ENCODE measurements at regions not wholly inside any gene's neighbourhood (a gene's known extent, or its start where the extent isn't known, plus 50 kb on each side); places are given as distances from the start of the nearest gene placed in this dataset.

DNA sequence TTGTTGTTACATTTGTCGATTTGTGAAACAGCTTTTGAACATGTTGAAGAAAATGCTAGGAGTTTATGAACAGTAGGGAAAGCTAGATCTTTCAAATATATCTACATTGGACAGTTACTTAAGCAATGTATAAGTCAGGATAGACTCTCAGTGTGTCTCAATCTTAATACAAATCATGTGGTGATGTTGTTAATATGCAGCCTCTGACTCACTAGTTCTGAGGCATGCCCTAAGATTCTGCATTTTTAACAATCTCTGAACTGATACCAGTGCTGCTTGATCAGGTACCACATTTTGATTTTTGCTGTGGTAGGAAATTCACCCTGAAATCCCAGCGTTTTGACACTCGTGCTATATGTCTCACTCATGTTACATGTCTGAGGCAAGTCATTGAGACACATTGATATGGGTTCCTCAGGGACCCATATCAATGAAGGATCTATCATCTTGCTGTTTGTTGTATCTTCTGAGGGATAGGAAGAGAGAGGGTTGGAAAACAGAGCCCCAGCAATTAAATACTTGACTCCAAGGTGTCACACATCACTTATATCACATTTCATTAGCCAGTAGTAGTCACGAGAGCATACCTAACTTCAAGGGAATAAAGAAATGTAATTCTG lies 597.9 kb downstream of the TAFA4 start:
- TF ChIP-seq, protein P1, sequence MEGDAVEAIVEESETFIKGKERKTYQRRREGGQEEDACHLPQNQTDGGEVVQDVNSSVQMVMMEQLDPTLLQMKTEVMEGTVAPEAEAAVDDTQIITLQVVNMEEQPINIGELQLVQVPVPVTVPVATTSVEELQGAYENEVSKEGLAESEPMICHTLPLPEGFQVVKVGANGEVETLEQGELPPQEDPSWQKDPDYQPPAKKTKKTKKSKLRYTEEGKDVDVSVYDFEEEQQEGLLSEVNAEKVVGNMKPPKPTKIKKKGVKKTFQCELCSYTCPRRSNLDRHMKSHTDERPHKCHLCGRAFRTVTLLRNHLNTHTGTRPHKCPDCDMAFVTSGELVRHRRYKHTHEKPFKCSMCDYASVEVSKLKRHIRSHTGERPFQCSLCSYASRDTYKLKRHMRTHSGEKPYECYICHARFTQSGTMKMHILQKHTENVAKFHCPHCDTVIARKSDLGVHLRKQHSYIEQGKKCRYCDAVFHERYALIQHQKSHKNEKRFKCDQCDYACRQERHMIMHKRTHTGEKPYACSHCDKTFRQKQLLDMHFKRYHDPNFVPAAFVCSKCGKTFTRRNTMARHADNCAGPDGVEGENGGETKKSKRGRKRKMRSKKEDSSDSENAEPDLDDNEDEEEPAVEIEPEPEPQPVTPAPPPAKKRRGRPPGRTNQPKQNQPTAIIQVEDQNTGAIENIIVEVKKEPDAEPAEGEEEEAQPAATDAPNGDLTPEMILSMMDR (IDR thresholded peaks at IDR 0.05), result no peak
- ATAC-seq (ENCODE audit: low FRiP score) (no peak), DNase-seq (ENCODE audit: low spot score) (no peak)

DNA sequence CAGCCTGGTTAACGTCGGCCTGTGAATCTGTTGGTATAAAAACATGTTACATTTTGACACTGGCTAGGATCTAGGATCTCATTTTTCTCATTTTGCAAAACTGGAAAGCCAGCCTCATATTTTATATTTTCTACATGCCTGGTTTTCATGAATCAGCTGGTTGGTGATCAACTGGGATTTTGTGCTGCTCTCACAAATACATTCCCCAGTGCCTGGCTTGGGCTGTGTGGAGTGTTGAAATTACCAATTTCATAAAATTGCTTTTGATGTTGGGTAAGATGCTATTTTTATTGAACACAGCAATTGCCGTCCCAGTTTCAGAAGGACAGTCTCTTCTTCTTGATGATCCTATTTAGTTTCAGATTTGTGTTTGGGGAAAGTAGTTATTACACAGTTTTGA lies 604.3 kb downstream of the TAFA4 start:
- DNase-seq (ENCODE audit: low spot score) (no peak), ATAC-seq (ENCODE audit: low FRiP score) (no peak)
- TF ChIP-seq, protein P1 (IDR thresholded peaks at IDR 0.05), result no peak

DNA sequence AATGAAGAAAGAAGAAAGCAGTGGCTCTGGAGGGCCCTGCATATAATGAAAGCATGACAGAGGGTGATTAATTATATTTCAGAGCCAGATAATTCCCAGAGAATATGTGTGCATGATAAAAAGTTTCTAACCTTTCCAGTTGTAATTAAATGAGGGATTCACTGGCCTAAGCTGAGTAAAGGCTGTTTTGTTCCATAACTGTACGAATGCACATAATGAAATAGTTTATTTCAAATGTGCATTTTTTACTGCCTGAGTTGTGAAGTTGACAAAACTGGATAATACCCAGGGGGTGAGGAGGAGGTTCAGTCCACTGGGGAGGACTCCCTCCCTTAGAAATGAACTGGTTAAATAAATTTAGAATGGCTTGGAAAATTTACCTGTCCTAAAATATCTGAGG lies 616.4 kb downstream of the TAFA4 start:
- ATAC-seq (ENCODE audit: low FRiP score) (no peak), DNase-seq (ENCODE audit: low spot score) (no peak)
- TF ChIP-seq, protein P1 (IDR thresholded peaks at IDR 0.05), result no peak

DNA sequence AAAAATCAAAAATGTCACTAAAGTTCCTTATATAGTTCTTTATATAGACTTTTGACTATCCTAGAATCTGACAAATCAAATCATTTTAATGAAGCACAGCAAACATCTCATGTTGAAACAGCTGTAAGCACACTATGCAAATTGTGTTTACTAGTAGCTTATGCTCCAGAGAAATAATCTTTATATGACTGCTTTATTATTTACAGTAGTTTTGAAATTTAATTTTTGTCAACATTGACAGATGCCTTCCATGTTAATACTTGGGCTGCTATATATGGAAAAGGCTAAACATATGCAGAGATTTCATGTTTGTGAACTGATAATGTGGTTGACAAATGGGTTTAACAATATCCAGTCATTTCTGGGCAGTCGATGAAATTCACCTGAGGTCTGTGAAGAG lies 616.8 kb downstream of the TAFA4 start:
- ATAC-seq (ENCODE audit: low FRiP score) (no peak), DNase-seq (ENCODE audit: low spot score) (no peak)
- TF ChIP-seq, protein P1 (IDR thresholded peaks at IDR 0.05), result no peak

DNA sequence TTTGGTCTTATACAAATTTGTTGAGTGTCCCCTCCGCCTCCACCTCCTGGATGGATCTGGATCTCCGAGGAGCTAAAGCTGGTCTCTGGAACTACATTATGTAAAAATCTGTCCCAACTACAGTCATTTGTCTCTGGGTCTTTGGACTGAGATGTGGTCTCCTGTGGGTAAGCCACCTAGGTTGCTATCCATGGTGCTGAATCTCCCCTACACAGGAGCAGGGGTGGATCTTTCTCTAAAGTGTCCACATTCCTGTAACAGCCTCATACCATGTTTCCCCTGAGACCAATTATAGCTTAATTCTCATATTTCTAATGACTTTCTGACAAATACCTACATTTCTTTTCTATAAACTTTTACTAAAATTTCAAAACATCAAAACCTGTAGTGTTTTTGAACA lies 625.8 kb downstream of the TAFA4 start:
- no peak for ATAC-seq (ENCODE audit: low FRiP score)
- TF ChIP-seq, protein P1 (IDR thresholded peaks at IDR 0.05), result no peak
- no peak for DNase-seq (ENCODE audit: low spot score)

DNA sequence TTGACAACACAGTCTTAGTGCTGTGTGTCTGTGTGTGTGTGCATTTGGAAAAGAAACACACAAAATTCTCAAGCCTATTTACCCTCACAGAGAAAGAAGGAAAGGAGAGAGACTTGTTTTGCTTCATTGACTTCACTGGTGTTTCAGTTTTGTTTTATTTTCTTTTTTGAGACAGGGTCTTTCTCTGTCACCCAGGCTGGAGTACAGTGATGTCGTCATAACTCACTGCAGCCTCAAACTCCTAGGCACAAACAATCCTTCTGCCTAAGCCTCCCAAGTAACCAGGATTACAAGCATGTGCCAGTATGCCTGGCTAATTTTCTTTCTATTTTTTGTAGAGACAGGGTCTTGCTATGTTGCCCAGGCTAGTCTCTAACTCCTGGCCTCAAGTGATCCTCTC lies 636.9 kb downstream of the TAFA4 start:
- TF ChIP-seq, protein P1 (IDR thresholded peaks at IDR 0.05), result no peak

DNA sequence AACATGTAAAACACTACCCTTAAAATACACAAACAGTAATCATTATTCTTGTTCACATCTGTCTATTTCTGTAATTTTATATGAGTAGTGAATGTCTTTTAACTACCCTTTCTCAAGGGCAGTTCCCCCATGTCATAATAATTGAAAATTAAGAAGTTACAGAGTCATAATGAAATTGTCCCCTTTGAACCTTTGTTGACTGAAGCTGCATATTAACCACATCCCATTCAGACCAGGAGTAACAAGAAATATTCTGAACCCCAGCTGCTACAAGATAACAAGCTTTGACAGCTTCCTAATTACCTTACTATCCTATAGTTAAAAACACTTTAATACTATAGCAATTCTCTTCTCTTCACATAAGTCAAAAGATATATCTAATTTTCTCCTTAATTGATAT lies 635.9 kb upstream of the SUCLG2 start:
- DNase-seq (ENCODE audit: low spot score) (no peak), ATAC-seq (ENCODE audit: low FRiP score) (no peak)

More for the DNA sequence above, 636.9 kb downstream of the TAFA4 start:
- DNase-seq (ENCODE audit: low spot score) (no peak), ATAC-seq (ENCODE audit: low FRiP score) (no peak)

More for the DNA sequence above, 635.9 kb upstream of the SUCLG2 start:
- TF ChIP-seq, protein P1 (IDR thresholded peaks at IDR 0.05), result no peak

Measured in omental fat pad (tissue), 3 donors.